ENCODE measurements at regions not wholly inside any gene's neighbourhood (a gene's known extent, or its start where the extent isn't known, plus 50 kb on each side); places are given as distances from the start of the nearest gene placed in this dataset.

- ATAC-seq (ENCODE audit: low FRiP score in 2 of 2) (no peak), DNase-seq (no peak)
- Histone ChIP-seq H3K9me3 (no peaks in the 10 kb centered on the region), H3K4me1 (no peaks in the 10 kb centered on the region), H3K4me3 (no peak overlapping the region), H3K27ac (no peak overlapping the region), H3K36me3 (no peaks in the 10 kb centered on the region), H3K27me3 (no peaks in the 10 kb centered on the region)
- TF ChIP-seq POLR2A (IDR thresholded peaks at IDR 0.05) (no peak), CTCF (IDR thresholded peaks at IDR 0.05) (no peak), POLR2AphosphoS5 (IDR thresholded peaks at IDR 0.05) (no peak), EP300 (IDR thresholded peaks at IDR 0.05) (no peak)
These were observed 180.4 kb upstream of the STT3B start for GRCh38 chr3:31352331-31352730.

- Histone ChIP-seq H3K36me3 (no peaks in the 10 kb centered on the region), H3K27me3 (no peaks in the 10 kb centered on the region), H3K4me3 (no peak overlapping the region), H3K9me3 (no peaks in the 10 kb centered on the region), H3K27ac (no peak overlapping the region), H3K4me1 (no peaks in the 10 kb centered on the region)
- DNase-seq = no peak
- TF ChIP-seq POLR2AphosphoS5 (IDR thresholded peaks at IDR 0.05) (no peak), CTCF (IDR thresholded peaks at IDR 0.05) (no peak), EP300 (IDR thresholded peaks at IDR 0.05) (no peak), POLR2A (IDR thresholded peaks at IDR 0.05) (no peak)
- 86 to 89% methylated on average over 1 of the region's 1 CpG for WGBS, 2 donors
- no peak for ATAC-seq (ENCODE audit: low FRiP score in 2 of 2)
These were observed 179.6 kb upstream of the STT3B start for GRCh38 chr3:31353166-31353565.

- Histone ChIP-seq H3K36me3 (no peaks in the 10 kb centered on the region), H3K9me3 (no peaks in the 10 kb centered on the region), H3K4me1 (no peaks in the 10 kb centered on the region), H3K4me3 (no peak overlapping the region), H3K27ac (no peak overlapping the region), H3K27me3 (no peaks in the 10 kb centered on the region)
- DNase-seq (no peak), ATAC-seq (ENCODE audit: low FRiP score in 2 of 2) (no peak)
- TF ChIP-seq POLR2AphosphoS5 (IDR thresholded peaks at IDR 0.05) (no peak), CTCF (IDR thresholded peaks at IDR 0.05) (no peak), EP300 (IDR thresholded peaks at IDR 0.05) (no peak), POLR2A (IDR thresholded peaks at IDR 0.05) (no peak)
These were observed 178.4 kb upstream of the STT3B start for GRCh38 chr3:31354373-31354772.

- 96% methylated on average over 5 of the region's 5 CpGs for WGBS, 2 donors
- TF ChIP-seq POLR2A (IDR thresholded peaks at IDR 0.05) = no peak
- TF ChIP-seq EP300 (IDR thresholded peaks at IDR 0.05) = no peak
- no peak for TF ChIP-seq CTCF (IDR thresholded peaks at IDR 0.05)
- no peak for TF ChIP-seq POLR2AphosphoS5 (IDR thresholded peaks at IDR 0.05)
- H3K9me3 ChIP-seq = no peaks in the 10 kb centered on the region
- H3K36me3 ChIP-seq = no peaks in the 10 kb centered on the region
- H3K4me3 ChIP-seq = no peak overlapping the region
- H3K27me3 ChIP-seq = no peaks in the 10 kb centered on the region
- no peaks in the 10 kb centered on the region for H3K4me1 ChIP-seq
- no peak overlapping the region for H3K27ac ChIP-seq
- ATAC-seq (ENCODE audit: low FRiP score in 2 of 2) = no peak
- DNase-seq = no peak
These were observed 176.9 kb upstream of the STT3B start for GRCh38 chr3:31355807-31356206.

GRCh38 chr3:31356941-31357340, 175.8 kb upstream of the STT3B start:
- Histone ChIP-seq H3K27ac (peak overlapping the region in 1 of 4 donors; percentile 4), H3K9me3 (no peaks in the 10 kb centered on the region), H3K4me3 (no peak overlapping the region), H3K4me1 (no peaks in the 10 kb centered on the region), H3K36me3 (no peaks in the 10 kb centered on the region), H3K27me3 (no peaks in the 10 kb centered on the region)
- no peak for TF ChIP-seq POLR2A (IDR thresholded peaks at IDR 0.05)
- TF ChIP-seq CTCF (IDR thresholded peaks at IDR 0.05) = no peak
- peak in 1 of 2 donors; percentile 61 for TF ChIP-seq POLR2AphosphoS5 (IDR thresholded peaks at IDR 0.05)
- peak in 1 of 4 donors; percentile 9 for TF ChIP-seq EP300 (IDR thresholded peaks at IDR 0.05)
- 76 to 82% methylated on average over 9 of the region's 9 CpGs for WGBS, 2 donors
- DNase-seq = peak in 1 of 2 donors; percentile 85
- ATAC-seq (ENCODE audit: low FRiP score in 2 of 2) = peak; percentile 51 to 62
